SU-DHL-6 (cell line): ENCODE measurements at regions not wholly inside any gene's neighbourhood (a gene's known extent, or its start where the extent isn't known, plus 50 kb on each side); places are given as distances from the start of the nearest gene placed in this dataset.

Source experiments
- CTCF ChIP-seq: fragments of 200-600 bp; sonication (generic); IDR thresholded peaks from one replicate; pipeline ENCODE4 v1.5.1; 2017; ENCODE audit warnings: antibody characterized with exemption, mild to moderate bottlenecking, low read length, moderate library complexity; ENCODE audit not compliant: insufficient read depth, poor library complexity, severe bottlenecking
- EZH2phosphoT487 ChIP-seq: fragments of 200-600 bp; sonication (generic), shearing (Covaris generic); conservative IDR thresholded peaks from 2 replicates; pipeline ENCODE4 v1.6.1; 2018; ENCODE audit warnings: mild to moderate bottlenecking, antibody characterized with exemption, low read length, moderate library complexity, mixed read lengths

GRCh38 chr13:110774051-110774450 is 60.6 kb downstream of the ING1 start:
- TF ChIP-seq CTCF: no peak
- TF ChIP-seq EZH2phosphoT487: no peak
